HCT116 (cell line): ENCODE measurements at regions not wholly inside any gene's neighbourhood (a gene's known extent, or its start where the extent isn't known, plus 50 kb on each side); places are given as distances from the start of the nearest gene placed in this dataset.

ENCODE experiments used
- ATAC-seq: fragments of 200-7000 bp; cut with Tn5 transposase; 2 replicates; pipeline ENCODE4 v1.9.1; 2020; ENCODE audit warnings: mild to moderate bottlenecking, moderate library complexity
- BruUV-seq: library from RNA; stranded (reverse); fragments of 400-500 nt; replicated peaks from 2 replicates; lab custom pipeline; 2021; lab: Mats Ljungman, UMichigan
- CTCF ChIA-PET: fragments of 300-600 bp; sonication (Branson Sonifier 250); formaldehyde crosslinking; loops from one replicate; lab custom pipeline; 2021; ENCODE audit warnings: antibody characterized with exemption; lab: Charles Lee
- POLR2A ChIA-PET: fragments of 300-600, 350-600 bp; sonication (Branson Sonifier 250); formaldehyde crosslinking; loops from one replicate; lab custom pipeline; 2021; ENCODE audit warnings: antibody characterized with exemption; lab: Charles Lee
- RAD21 ChIA-PET, 2 experiments: fragments of 300-600 bp; sonication (Branson Sonifier 250); formaldehyde crosslinking; loops; one replicate each; lab custom pipeline; 2023; ENCODE audit warnings: low total read pairs in 2 of 2; ENCODE audit not compliant: uncharacterized antibody in 2 of 2, unreplicated experiment in 2 of 2, low non-redundant PET in 1 of 2; lab: Charles Lee
- DNase-seq: peaks from one replicate; pipeline ENCODE4 v3.0.0-alpha.2; 2010; ENCODE audit warnings: low read depth, low spot score
- H2AFZ ChIP-seq: fragments of 200-600 bp; shearing (Covaris generic), sonication (generic); 2 replicates; pipeline ENCODE4 v1.6.1; 2017; ENCODE audit warnings: low read depth, mixed run types, mixed read lengths, antibody characterized with exemption, low read length; ENCODE audit not compliant: poor library complexity, severe bottlenecking
- H3K27ac ChIP-seq: 2 replicates; pipeline ENCODE4 v1.5.1; 2012; ENCODE audit warnings: low read depth, low read length
- H3K27me3 ChIP-seq: fragments of 200-600 bp; sonication (generic); 2 replicates; pipeline ENCODE4 v1.6.1; 2016; ENCODE audit warnings: mixed run types, low read length, mixed read lengths; ENCODE audit not compliant: insufficient read depth
- H3K36me3 ChIP-seq, 2 experiments: fragments of 200-500 bp in 1 of 2; fragments of 200-600 bp in 1 of 2; sonication (Bioruptor generic) in 1 of 2; sonication (generic) in 1 of 2; 2 replicates each; pipeline versions ENCODE4 v1.5.1 to v1.6.1; 2014 to 2016; ENCODE audit warnings: low read length in 2 of 2, inconsistent platforms in 1 of 2, mixed read lengths in 1 of 2, mixed run types in 1 of 2; ENCODE audit not compliant: insufficient read depth in 2 of 2, control insufficient read depth in 1 of 2
- H3K4me1 ChIP-seq, 2 experiments: fragments of 200-600 bp in 1 of 2; sonication (generic) in 1 of 2; 2 replicates each; pipeline versions ENCODE4 v1.5.1 to v1.6.1; 2012 to 2017; ENCODE audit warnings: low read length in 2 of 2, inconsistent platforms in 1 of 2, mild to moderate bottlenecking in 1 of 2, mixed read lengths in 1 of 2, mixed run types in 1 of 2, moderate library complexity in 1 of 2; ENCODE audit not compliant: insufficient read depth in 2 of 2, control insufficient read depth in 1 of 2
- H3K4me2 ChIP-seq: fragments of 200-600 bp; sonication (generic); 2 replicates; pipeline ENCODE4 v1.6.1; 2017; ENCODE audit warnings: mixed run types, low read length, mixed read lengths
- H3K4me3 ChIP-seq, 2 experiments: fragments of 200-600 bp in 1 of 2; sonication (generic) in 1 of 2; replicated peaks in 1 of 2; 2 replicates each; pipeline ENCODE4 v1.5.1; 2011 to 2016; ENCODE audit warnings: low read length in 2 of 2, control low read depth in 1 of 2, low read depth in 1 of 2, mild to moderate bottlenecking in 1 of 2, mixed read lengths in 1 of 2, mixed run types in 1 of 2
- H3K79me2 ChIP-seq: fragments of 200-600 bp; sonication (generic); 2 replicates; pipeline ENCODE4 v1.6.1; 2017; ENCODE audit warnings: mild to moderate bottlenecking, mixed run types, low read length, moderate library complexity, mixed read lengths; ENCODE audit not compliant: insufficient read depth
- H3K9ac ChIP-seq: fragments of 200-600 bp; sonication (generic); 2 replicates; pipeline ENCODE4 v1.6.1; 2016; ENCODE audit warnings: low read length, mixed read lengths
- H3K9me2 ChIP-seq: fragments of 200-600 bp; sonication (generic), shearing (Covaris generic); 2 replicates; pipeline ENCODE4 v1.6.1; 2017; ENCODE audit warnings: mixed run types, mild to moderate bottlenecking, moderate library complexity; ENCODE audit not compliant: insufficient read depth
- H3K9me3 ChIP-seq, 2 experiments: fragments of 200-500 bp in 1 of 2; fragments of 200-600 bp in 1 of 2; sonication (Bioruptor generic) in 1 of 2; sonication (generic) in 1 of 2; 2 replicates each; pipeline ENCODE4 v1.6.1; 2014 to 2017; ENCODE audit warnings: low read length in 2 of 2, mixed read lengths in 2 of 2, inconsistent platforms in 1 of 2, low read depth in 1 of 2, mild to moderate bottlenecking in 1 of 2, mixed run types in 1 of 2, moderate library complexity in 1 of 2; ENCODE audit not compliant: control insufficient read depth in 1 of 2, insufficient read depth in 1 of 2
- H4K20me1 ChIP-seq: fragments of 200-600 bp; sonication (generic), shearing (Covaris generic); 2 replicates; pipeline ENCODE4 v1.6.1; 2017; ENCODE audit warnings: mixed run types, mild to moderate bottlenecking, moderate library complexity; ENCODE audit not compliant: insufficient read depth
- ELF1 ChIP-seq: IDR thresholded peaks from 2 replicates; pipeline ENCODE4 v1.6.1; 2012; ENCODE audit warnings: low read depth, borderline replicate concordance
- SIN3A ChIP-seq: IDR thresholded peaks from 2 replicates; pipeline ENCODE4 v1.6.1; 2012; ENCODE audit warnings: low read depth
- YY1 ChIP-seq: IDR thresholded peaks from 2 replicates; pipeline ENCODE4 v1.6.1; 2011; ENCODE audit warnings: low read length, low read depth, moderate library complexity, mild to moderate bottlenecking; ENCODE audit not compliant: insufficient replicate concordance; ENCODE audit errors: extremely low read depth
- intact Hi-C: fragments of 100-400 bp; cut with micrococcal nuclease; formaldehyde crosslinking; loops from 2 replicates; pipeline ENCODE4 v1.10.0; 2022
- TF ChIP-seq, protein P1 (sequence below): IDR thresholded peaks from 2 replicates; pipeline ENCODE4 v1.6.1; 2012
- TF ChIP-seq, protein P2 (sequence below), 3 experiments: fragments of 200-600 bp in 1 of 3; sonication (generic) in 1 of 3; IDR thresholded peaks in 2 of 3; conservative IDR thresholded peaks in 1 of 3; 2 replicates each; pipeline ENCODE4 v1.5.1; 2012 to 2017; ENCODE audit warnings: low read depth in 2 of 3, low read length in 2 of 3, antibody characterized with exemption in 1 of 3, borderline replicate concordance in 1 of 3, control low read depth in 1 of 3, mild to moderate bottlenecking in 1 of 3, mixed read lengths in 1 of 3, mixed run types in 1 of 3, moderate library complexity in 1 of 3; ENCODE audit not compliant: insufficient read depth in 1 of 3
- TF ChIP-seq, protein P3 (sequence below): IDR thresholded peaks from 2 replicates; pipeline ENCODE4 v1.6.1; 2012; ENCODE audit warnings: low read depth

DNA sequence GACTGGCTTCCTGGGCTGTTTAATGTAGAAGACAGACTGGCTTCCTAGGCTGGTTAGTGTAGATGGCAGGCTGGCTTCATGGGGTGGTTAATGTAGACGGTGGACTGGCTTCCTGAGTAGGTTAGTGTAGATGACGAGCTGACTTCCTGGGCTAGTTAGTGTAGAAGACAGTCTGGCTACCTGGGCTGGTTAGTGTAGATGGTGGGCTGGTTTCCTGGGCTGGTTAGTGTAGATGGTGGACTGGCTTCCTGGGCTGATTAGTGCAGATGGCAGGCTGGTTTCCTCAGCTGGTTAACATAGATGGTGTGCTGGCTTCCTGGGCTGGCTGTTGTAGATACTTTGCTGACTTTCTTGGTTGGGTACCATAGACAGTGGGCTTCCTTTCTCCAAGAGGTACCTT is 122.9 kb upstream of the PPP2R2D start (continued):
- no peak for TF ChIP-seq YY1
- TF ChIP-seq, protein P1, sequence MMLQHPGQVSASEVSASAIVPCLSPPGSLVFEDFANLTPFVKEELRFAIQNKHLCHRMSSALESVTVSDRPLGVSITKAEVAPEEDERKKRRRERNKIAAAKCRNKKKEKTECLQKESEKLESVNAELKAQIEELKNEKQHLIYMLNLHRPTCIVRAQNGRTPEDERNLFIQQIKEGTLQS = no peak
- TF ChIP-seq SIN3A = no peak
- no peak for TF ChIP-seq ELF1
- TF ChIP-seq, protein P2, sequence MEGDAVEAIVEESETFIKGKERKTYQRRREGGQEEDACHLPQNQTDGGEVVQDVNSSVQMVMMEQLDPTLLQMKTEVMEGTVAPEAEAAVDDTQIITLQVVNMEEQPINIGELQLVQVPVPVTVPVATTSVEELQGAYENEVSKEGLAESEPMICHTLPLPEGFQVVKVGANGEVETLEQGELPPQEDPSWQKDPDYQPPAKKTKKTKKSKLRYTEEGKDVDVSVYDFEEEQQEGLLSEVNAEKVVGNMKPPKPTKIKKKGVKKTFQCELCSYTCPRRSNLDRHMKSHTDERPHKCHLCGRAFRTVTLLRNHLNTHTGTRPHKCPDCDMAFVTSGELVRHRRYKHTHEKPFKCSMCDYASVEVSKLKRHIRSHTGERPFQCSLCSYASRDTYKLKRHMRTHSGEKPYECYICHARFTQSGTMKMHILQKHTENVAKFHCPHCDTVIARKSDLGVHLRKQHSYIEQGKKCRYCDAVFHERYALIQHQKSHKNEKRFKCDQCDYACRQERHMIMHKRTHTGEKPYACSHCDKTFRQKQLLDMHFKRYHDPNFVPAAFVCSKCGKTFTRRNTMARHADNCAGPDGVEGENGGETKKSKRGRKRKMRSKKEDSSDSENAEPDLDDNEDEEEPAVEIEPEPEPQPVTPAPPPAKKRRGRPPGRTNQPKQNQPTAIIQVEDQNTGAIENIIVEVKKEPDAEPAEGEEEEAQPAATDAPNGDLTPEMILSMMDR (IDR thresholded peaks at IDR 0.05 in 2 of 3, conservative IDR thresholded peaks at IDR 0.05 in 1 of 3; ENCODE audit: borderline replicate concordance in 1 of 3, insufficient read depth in 1 of 3, low read depth in 2 of 3, low read length in 2 of 3) = no peak

DNA sequence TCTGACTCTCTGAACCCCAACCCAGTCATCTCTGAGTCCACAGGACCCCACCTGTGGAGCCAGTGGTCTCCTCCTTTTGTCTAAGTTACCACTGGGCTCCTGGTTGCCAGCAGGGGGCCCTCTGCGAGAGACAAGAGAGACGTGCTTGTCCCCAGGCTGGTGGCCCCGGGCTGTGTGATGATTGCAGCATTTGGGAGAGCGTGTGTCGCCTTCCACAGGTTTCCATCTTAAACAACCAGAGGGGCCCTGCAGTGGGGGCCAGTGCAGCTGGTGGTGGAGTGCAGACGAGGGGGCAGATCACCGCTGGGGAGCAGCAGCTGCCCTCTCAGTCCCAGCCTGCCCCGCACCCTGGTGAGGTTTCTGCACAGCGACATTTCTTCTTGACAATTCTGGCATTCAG is 122.4 kb upstream of the PPP2R2D start:
- intact Hi-C loops = no loop called here
- BruUV-seq = no TSS peak
- POLR2A ChIA-PET = no interaction called here
- H2AFZ ChIP-seq = no peak overlapping the region
- H3K27ac ChIP-seq = no peak overlapping the region
- TF ChIP-seq, protein P3, sequence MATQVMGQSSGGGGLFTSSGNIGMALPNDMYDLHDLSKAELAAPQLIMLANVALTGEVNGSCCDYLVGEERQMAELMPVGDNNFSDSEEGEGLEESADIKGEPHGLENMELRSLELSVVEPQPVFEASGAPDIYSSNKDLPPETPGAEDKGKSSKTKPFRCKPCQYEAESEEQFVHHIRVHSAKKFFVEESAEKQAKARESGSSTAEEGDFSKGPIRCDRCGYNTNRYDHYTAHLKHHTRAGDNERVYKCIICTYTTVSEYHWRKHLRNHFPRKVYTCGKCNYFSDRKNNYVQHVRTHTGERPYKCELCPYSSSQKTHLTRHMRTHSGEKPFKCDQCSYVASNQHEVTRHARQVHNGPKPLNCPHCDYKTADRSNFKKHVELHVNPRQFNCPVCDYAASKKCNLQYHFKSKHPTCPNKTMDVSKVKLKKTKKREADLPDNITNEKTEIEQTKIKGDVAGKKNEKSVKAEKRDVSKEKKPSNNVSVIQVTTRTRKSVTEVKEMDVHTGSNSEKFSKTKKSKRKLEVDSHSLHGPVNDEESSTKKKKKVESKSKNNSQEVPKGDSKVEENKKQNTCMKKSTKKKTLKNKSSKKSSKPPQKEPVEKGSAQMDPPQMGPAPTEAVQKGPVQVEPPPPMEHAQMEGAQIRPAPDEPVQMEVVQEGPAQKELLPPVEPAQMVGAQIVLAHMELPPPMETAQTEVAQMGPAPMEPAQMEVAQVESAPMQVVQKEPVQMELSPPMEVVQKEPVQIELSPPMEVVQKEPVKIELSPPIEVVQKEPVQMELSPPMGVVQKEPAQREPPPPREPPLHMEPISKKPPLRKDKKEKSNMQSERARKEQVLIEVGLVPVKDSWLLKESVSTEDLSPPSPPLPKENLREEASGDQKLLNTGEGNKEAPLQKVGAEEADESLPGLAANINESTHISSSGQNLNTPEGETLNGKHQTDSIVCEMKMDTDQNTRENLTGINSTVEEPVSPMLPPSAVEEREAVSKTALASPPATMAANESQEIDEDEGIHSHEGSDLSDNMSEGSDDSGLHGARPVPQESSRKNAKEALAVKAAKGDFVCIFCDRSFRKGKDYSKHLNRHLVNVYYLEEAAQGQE = no peak
- TF ChIP-seq, all 23 proteins: peak for 0
- Histone ChIP-seq H4K20me1 (no peaks in the 10 kb centered on the region), H3K79me2 (no peaks in the 10 kb centered on the region), H3K4me3 (no peak overlapping the region), H3K9me3 (no peaks in the 10 kb centered on the region), H3K36me3 (no peaks in the 10 kb centered on the region), H3K9ac (no peak overlapping the region), H3K4me1 (no peaks in the 10 kb centered on the region), H3K4me2 (no peak overlapping the region), H3K9me2 (no peaks in the 10 kb centered on the region), H3K27me3 (no peaks in the 10 kb centered on the region)
- CTCF ChIA-PET = no interaction called here
- ATAC-seq (no peak), DNase-seq (no peak)
- RAD21 ChIA-PET = no interaction called here
